Right lobe of liver (tissue), 4 donors: ENCODE measurements at regions not wholly inside any gene's neighbourhood (a gene's known extent, or its start where the extent isn't known, plus 50 kb on each side); places are given as distances from the start of the nearest gene placed in this dataset.

Experiments used
- POLR2A ChIP-seq: fragments of 450-650 bp; IDR thresholded peaks from one replicate; pipeline ENCODE4 v1.6.1; 2017; ENCODE audit warnings: antibody characterized with exemption, mild to moderate bottlenecking
- TF ChIP-seq, protein P1 (sequence below), 4 donors: fragments of 200-600 bp in 3 of 4; fragments of 450-650 bp in 1 of 4; IDR thresholded peaks; one replicate each; pipeline versions ENCODE4 v1.5.1 to v1.8.0; 2016 to 2022; ENCODE audit warnings: antibody characterized with exemption in 4 of 4, mild to moderate bottlenecking in 2 of 4
- donor health status: DM: no; HTN: no; CAD: no.
- donor health status: DM: no; HTN: no; CAD: no.
- donor health status: DM: no; HTN: yes; CAD: no.

DNA sequence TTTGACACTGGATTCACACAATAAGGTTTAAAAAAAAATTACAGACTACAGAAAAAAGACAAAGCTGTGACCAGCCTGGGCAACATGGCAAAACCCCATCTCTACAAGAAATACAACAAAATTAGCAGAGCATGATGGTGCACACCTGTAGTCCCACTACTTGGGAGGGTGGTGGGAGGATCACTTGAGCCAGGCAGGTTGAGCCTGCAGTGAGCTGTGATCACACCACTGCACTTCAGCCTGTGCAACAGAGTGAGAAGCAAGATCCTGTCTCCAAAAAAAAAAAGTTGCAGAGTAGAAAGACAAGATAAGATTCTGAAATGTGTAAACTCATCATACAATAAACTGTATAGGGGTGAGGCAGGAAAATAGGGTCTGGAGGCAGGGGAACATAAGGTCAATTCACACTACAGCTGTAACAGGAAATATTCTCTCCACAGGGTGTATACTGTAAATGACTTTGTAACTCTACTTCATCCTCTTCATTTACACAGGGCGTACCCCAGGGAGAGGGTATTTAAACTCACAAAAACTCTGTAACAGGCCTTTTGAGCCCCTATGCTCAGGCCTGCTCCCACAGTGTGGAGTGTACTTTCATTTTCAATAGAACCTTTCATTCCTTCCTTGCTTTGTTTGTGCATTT is 112.6 kb upstream of the MAPK10 start:
- TF ChIP-seq, protein P1, sequence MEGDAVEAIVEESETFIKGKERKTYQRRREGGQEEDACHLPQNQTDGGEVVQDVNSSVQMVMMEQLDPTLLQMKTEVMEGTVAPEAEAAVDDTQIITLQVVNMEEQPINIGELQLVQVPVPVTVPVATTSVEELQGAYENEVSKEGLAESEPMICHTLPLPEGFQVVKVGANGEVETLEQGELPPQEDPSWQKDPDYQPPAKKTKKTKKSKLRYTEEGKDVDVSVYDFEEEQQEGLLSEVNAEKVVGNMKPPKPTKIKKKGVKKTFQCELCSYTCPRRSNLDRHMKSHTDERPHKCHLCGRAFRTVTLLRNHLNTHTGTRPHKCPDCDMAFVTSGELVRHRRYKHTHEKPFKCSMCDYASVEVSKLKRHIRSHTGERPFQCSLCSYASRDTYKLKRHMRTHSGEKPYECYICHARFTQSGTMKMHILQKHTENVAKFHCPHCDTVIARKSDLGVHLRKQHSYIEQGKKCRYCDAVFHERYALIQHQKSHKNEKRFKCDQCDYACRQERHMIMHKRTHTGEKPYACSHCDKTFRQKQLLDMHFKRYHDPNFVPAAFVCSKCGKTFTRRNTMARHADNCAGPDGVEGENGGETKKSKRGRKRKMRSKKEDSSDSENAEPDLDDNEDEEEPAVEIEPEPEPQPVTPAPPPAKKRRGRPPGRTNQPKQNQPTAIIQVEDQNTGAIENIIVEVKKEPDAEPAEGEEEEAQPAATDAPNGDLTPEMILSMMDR (IDR thresholded peaks at IDR 0.05), result no peak
- no peak for TF ChIP-seq POLR2A
